Uterus (tissue), 2 donors: ENCODE measurements at regions not wholly inside any gene's neighbourhood (a gene's known extent, or its start where the extent isn't known, plus 50 kb on each side); places are given as distances from the start of the nearest gene placed in this dataset.

Experiments used
- CTCF ChIP-seq, 4 experiments: fragments of 200-600 bp in 2 of 4; fragments of 450-650 bp in 2 of 4; sonication (generic) in 2 of 4; IDR thresholded peaks; one replicate each; pipeline ENCODE4 v1.5.1; 2016 to 2019; ENCODE audit warnings: antibody characterized with exemption in 4 of 4, mild to moderate bottlenecking in 2 of 4, moderate library complexity in 1 of 4
- POLR2A ChIP-seq, 2 donors: fragments of 450-650 bp; IDR thresholded peaks; one replicate each; pipeline ENCODE4 v1.6.1; 2016; ENCODE audit warnings: antibody characterized with exemption in 2 of 2, mild to moderate bottlenecking in 1 of 2, moderate library complexity in 1 of 2

- no peak for TF ChIP-seq CTCF (IDR thresholded peaks at IDR 0.05)
- TF ChIP-seq POLR2A (IDR thresholded peaks at IDR 0.05) = no peak
Observed at GRCh38 chr4:181507938-181508337, 735.3 kb upstream of the TENM3 start.
